ENCODE measurements at regions not wholly inside any gene's neighbourhood (a gene's known extent, or its start where the extent isn't known, plus 50 kb on each side); places are given as distances from the start of the nearest gene placed in this dataset.

DNA sequence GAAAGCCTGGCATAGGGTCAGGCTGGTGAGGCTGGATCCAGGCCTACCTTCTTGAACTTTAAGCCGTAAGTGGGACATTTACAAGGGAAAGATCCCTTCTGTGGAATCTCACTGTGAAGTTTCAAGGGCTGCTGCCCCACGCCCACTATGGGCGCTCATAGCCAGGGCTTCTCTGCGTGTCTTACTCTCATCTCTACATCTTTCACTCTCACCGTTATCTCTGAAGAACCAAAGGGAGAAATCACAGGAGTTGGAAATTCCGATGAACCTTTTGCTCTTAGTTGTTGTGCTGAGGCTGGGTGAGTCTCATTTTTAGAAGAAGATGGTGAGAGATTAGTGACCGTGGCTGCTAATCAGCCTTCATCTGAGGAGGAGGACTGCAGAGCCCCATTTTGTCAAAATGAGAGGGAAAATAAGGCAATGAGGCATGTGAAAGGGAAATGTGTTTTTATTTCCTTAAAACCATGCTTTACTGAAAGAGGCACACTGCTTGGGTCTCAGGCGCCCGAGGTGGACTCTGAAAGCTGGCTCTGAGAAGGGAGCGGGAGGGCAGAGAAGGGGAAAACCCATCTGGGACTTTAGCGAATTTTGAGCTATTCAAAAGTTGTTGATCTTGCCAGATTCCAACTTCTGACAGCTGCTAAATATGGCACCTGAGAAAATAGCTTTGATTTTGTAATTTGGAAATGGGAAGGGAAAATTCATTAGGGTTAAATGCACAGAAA is 301.5 kb downstream of the CLIC5 start:
- no peak for DNase-seq (ENCODE audit: low read depth)
